ENCODE measurements at regions not wholly inside any gene's neighbourhood (a gene's known extent, or its start where the extent isn't known, plus 50 kb on each side); places are given as distances from the start of the nearest gene placed in this dataset.
A peak's percentile ranks its signal among the peaks of the same experiment; 100 is the strongest.

GRCh38 chr5:74948031-74948546, 81.9 kb upstream of the FAM169A start:
- Histone ChIP-seq H3K4me1 (ENCODE audit: insufficient read depth, low read length) (peaks cover 22% of the 10 kb centered on the region), H3K4me2 (ENCODE audit: low read length) (peak overlapping the region; percentile 10; the same call in 1 of the 2 replicates), H3K4me3 (ENCODE audit: low read length) (no peak overlapping the region), H2AFZ (ENCODE audit: low read length) (no peak overlapping the region), H3K9me3 (ENCODE audit: low read length) (no peaks in the 10 kb centered on the region), H3F3A (ENCODE audit: low read length, unreplicated experiment) (no peaks in the 10 kb centered on the region), H3K9ac (ENCODE audit: low read length) (no peak overlapping the region), H3K27me3 (ENCODE audit: low read length) (no peaks in the 10 kb centered on the region), H4K20me1 (ENCODE audit: low read length) (no peaks in the 10 kb centered on the region), H3K27ac (ENCODE audit: low read length) (no peak overlapping the region), H3K79me2 (ENCODE audit: low read length) (no peaks in the 10 kb centered on the region), H3K9me2 (replicated peaks; ENCODE audit: low read length) (no peaks in the 10 kb centered on the region), H3K36me3 (ENCODE audit: low read depth, low read length) (no peaks in the 10 kb centered on the region)
- peak; percentile 67 for ATAC-seq
- peak; percentile 30 for DNase-seq
- TF ChIP-seq CTCF (conservative IDR thresholded peaks at IDR 0.05; ENCODE audit: low read depth, low read length) (no peak), EZH2phosphoT487 (IDR thresholded peaks at IDR 0.05; ENCODE audit: borderline replicate concordance, low read length) (no peak), EZH2 (IDR thresholded peaks at IDR 0.05; ENCODE audit: low read length, unreplicated experiment) (no peak)
- ChIA-PET POLR2A (ENCODE audit: unreplicated experiment) (interaction anchor here (0.5 kb wide), 1 partner anchor 393 kb away, joined by 3 read pairs; no protein-coding TSS in a partner anchor), CTCF (no interaction called here)
- intact Hi-C loops (cut with micrococcal nuclease) = loop anchor here (5.0 kb wide), 1 partner anchor 104 kb away; the partner anchor contains the start of gene GCNT4
- BruUV-seq (replicated peaks) = no TSS peak

GRCh38 chr5:74946471-74946870, 80.3 kb upstream of the FAM169A start:
- no TSS peak for BruUV-seq (replicated peaks)
- no peak overlapping the region for H3K9ac ChIP-seq (ENCODE audit: low read length)
- H4K20me1 ChIP-seq (ENCODE audit: low read length) = no peaks in the 10 kb centered on the region
- DNase-seq (no peak), ATAC-seq (no peak)
- no peaks in the 10 kb centered on the region for H3K36me3 ChIP-seq (ENCODE audit: low read depth, low read length)
- no peaks in the 10 kb centered on the region for H3F3A ChIP-seq (ENCODE audit: low read length, unreplicated experiment)
- no peak overlapping the region for H3K27ac ChIP-seq (ENCODE audit: low read length)
- H3K79me2 ChIP-seq (ENCODE audit: low read length) = no peaks in the 10 kb centered on the region
- ChIA-PET POLR2A (ENCODE audit: unreplicated experiment) (no interaction called here), CTCF (no interaction called here)
- no peak overlapping the region for H3K4me2 ChIP-seq (ENCODE audit: low read length)
- H3K27me3 ChIP-seq (ENCODE audit: low read length) = no peaks in the 10 kb centered on the region
- no peaks in the 10 kb centered on the region for H3K9me3 ChIP-seq (ENCODE audit: low read length)
- H3K4me3 ChIP-seq (ENCODE audit: low read length) = no peak overlapping the region
- intact Hi-C loops (cut with micrococcal nuclease) = loop anchor here (5.0 kb wide), 1 partner anchor 106 kb away; the partner anchor contains the start of gene GCNT4
- H3K4me1 ChIP-seq (ENCODE audit: insufficient read depth, low read length) = peaks cover 22% of the 10 kb centered on the region
- no peak for TF ChIP-seq EZH2phosphoT487 (IDR thresholded peaks at IDR 0.05; ENCODE audit: borderline replicate concordance, low read length)
- no peak for TF ChIP-seq EZH2 (IDR thresholded peaks at IDR 0.05; ENCODE audit: low read length, unreplicated experiment)
- TF ChIP-seq CTCF (conservative IDR thresholded peaks at IDR 0.05; ENCODE audit: low read depth, low read length) = no peak
- no peak overlapping the region for H2AFZ ChIP-seq (ENCODE audit: low read length)
- no peaks in the 10 kb centered on the region for H3K9me2 ChIP-seq (replicated peaks; ENCODE audit: low read length)

- intact Hi-C loops (cut with micrococcal nuclease) = loop anchor here (5.0 kb wide), 1 partner anchor 107 kb away; the partner anchor contains the start of gene GCNT4
- no peaks in the 10 kb centered on the region for H3F3A ChIP-seq (ENCODE audit: low read length, unreplicated experiment)
- H3K9ac ChIP-seq (ENCODE audit: low read length) = no peak overlapping the region
- no peaks in the 10 kb centered on the region for H4K20me1 ChIP-seq (ENCODE audit: low read length)
- DNase-seq (no peak), ATAC-seq (no peak)
- no peak overlapping the region for H3K4me2 ChIP-seq (ENCODE audit: low read length)
- POLR2A ChIA-PET (ENCODE audit: unreplicated experiment) = no interaction called here
- no peak for TF ChIP-seq EZH2 (IDR thresholded peaks at IDR 0.05; ENCODE audit: low read length, unreplicated experiment)
- no peak for TF ChIP-seq CTCF (conservative IDR thresholded peaks at IDR 0.05; ENCODE audit: low read depth, low read length)
- TF ChIP-seq EZH2phosphoT487 (IDR thresholded peaks at IDR 0.05; ENCODE audit: borderline replicate concordance, low read length) = no peak
- H3K4me3 ChIP-seq (ENCODE audit: low read length) = no peak overlapping the region
- H3K4me1 ChIP-seq (ENCODE audit: insufficient read depth, low read length) = peaks cover 22% of the 10 kb centered on the region
- no peak overlapping the region for H3K27ac ChIP-seq (ENCODE audit: low read length)
- H3K79me2 ChIP-seq (ENCODE audit: low read length) = no peaks in the 10 kb centered on the region
- H3K9me3 ChIP-seq (ENCODE audit: low read length) = no peaks in the 10 kb centered on the region
- H3K36me3 ChIP-seq (ENCODE audit: low read depth, low read length) = no peaks in the 10 kb centered on the region
- no peak overlapping the region for H2AFZ ChIP-seq (ENCODE audit: low read length)
- CTCF ChIA-PET = no interaction called here
- H3K27me3 ChIP-seq (ENCODE audit: low read length) = no peaks in the 10 kb centered on the region
- no peaks in the 10 kb centered on the region for H3K9me2 ChIP-seq (replicated peaks; ENCODE audit: low read length)
- BruUV-seq (replicated peaks) = no TSS peak
Measured at GRCh38 chr5:74945561-74946165, 79.5 kb upstream of the FAM169A start.

Data from PC-3 (cell line).